ENCODE measurements at regions not wholly inside any gene's neighbourhood (a gene's known extent, or its start where the extent isn't known, plus 50 kb on each side); places are given as distances from the start of the nearest gene placed in this dataset.

DNA sequence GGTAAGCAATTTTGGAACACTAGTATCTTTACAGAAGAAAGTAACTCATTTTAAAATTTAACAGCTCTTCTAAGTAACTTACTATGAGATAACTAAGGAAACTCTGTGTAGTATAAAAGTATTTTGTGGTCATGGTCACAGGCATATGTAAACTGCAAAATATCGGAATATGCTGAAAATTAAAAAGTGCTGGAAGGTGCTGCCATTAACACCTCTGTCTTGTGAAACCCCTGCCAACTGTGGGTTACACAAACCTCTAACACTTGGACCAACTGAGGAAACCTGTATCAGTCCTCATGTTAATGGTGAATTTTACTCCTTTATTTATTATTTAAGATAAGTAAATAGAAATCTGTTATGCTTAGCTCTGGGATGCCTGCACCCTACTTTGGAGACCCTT, 206.7 kb downstream of the LACC1 start:
- TF ChIP-seq NANOG (IDR thresholded peaks at IDR 0.05; ENCODE audit: borderline replicate concordance), result no peak
- TF ChIP-seq, protein P1, sequence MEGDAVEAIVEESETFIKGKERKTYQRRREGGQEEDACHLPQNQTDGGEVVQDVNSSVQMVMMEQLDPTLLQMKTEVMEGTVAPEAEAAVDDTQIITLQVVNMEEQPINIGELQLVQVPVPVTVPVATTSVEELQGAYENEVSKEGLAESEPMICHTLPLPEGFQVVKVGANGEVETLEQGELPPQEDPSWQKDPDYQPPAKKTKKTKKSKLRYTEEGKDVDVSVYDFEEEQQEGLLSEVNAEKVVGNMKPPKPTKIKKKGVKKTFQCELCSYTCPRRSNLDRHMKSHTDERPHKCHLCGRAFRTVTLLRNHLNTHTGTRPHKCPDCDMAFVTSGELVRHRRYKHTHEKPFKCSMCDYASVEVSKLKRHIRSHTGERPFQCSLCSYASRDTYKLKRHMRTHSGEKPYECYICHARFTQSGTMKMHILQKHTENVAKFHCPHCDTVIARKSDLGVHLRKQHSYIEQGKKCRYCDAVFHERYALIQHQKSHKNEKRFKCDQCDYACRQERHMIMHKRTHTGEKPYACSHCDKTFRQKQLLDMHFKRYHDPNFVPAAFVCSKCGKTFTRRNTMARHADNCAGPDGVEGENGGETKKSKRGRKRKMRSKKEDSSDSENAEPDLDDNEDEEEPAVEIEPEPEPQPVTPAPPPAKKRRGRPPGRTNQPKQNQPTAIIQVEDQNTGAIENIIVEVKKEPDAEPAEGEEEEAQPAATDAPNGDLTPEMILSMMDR (conservative IDR thresholded peaks at IDR 0.05; ENCODE audit: low read depth in 2 of 2), result no peak
- TF ChIP-seq POLR2AphosphoS5 (IDR thresholded peaks at IDR 0.05; ENCODE audit: low read depth), result no peak
- no peak for TF ChIP-seq EZH2 (IDR thresholded peaks at IDR 0.05; ENCODE audit: low read depth, unreplicated experiment)
- TF ChIP-seq, protein P2, sequence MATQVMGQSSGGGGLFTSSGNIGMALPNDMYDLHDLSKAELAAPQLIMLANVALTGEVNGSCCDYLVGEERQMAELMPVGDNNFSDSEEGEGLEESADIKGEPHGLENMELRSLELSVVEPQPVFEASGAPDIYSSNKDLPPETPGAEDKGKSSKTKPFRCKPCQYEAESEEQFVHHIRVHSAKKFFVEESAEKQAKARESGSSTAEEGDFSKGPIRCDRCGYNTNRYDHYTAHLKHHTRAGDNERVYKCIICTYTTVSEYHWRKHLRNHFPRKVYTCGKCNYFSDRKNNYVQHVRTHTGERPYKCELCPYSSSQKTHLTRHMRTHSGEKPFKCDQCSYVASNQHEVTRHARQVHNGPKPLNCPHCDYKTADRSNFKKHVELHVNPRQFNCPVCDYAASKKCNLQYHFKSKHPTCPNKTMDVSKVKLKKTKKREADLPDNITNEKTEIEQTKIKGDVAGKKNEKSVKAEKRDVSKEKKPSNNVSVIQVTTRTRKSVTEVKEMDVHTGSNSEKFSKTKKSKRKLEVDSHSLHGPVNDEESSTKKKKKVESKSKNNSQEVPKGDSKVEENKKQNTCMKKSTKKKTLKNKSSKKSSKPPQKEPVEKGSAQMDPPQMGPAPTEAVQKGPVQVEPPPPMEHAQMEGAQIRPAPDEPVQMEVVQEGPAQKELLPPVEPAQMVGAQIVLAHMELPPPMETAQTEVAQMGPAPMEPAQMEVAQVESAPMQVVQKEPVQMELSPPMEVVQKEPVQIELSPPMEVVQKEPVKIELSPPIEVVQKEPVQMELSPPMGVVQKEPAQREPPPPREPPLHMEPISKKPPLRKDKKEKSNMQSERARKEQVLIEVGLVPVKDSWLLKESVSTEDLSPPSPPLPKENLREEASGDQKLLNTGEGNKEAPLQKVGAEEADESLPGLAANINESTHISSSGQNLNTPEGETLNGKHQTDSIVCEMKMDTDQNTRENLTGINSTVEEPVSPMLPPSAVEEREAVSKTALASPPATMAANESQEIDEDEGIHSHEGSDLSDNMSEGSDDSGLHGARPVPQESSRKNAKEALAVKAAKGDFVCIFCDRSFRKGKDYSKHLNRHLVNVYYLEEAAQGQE (IDR thresholded peaks at IDR 0.05; ENCODE audit: unreplicated experiment), result no peak
